Mucosa of descending colon (tissue), 3 donors: ENCODE measurements at regions not wholly inside any gene's neighbourhood (a gene's known extent, or its start where the extent isn't known, plus 50 kb on each side); places are given as distances from the start of the nearest gene placed in this dataset.

ENCODE experiments used
- ATAC-seq: fragments of 200-7000 bp; cut with Tn5 transposase; one replicate; pipeline ENCODE4 v1.9.1; 2020; ENCODE audit warnings: mild to moderate bottlenecking, moderate library complexity
- DNase-seq, 3 donors: peaks; one replicate each; pipeline ENCODE4 v3.0.0-alpha.2; 2020
- H3K36me3 ChIP-seq: fragments of 200-600 bp; one replicate; pipeline ENCODE4 v1.8.0; 2021; ENCODE audit warnings: low read depth, mild to moderate bottlenecking
- H3K4me1 ChIP-seq: fragments of 200-600 bp; one replicate; pipeline ENCODE4 v1.8.0; 2021; ENCODE audit warnings: low read depth, mild to moderate bottlenecking
- H3K4me3 ChIP-seq: fragments of 200-600 bp; one replicate; pipeline ENCODE4 v1.8.0; 2021; ENCODE audit warnings: mild to moderate bottlenecking
- H3K9me3 ChIP-seq: fragments of 200-600 bp; one replicate; pipeline ENCODE4 v1.8.0; 2021; ENCODE audit warnings: mild to moderate bottlenecking
- CTCF ChIP-seq: fragments of 200-600 bp; IDR thresholded peaks from one replicate; pipeline ENCODE4 v1.8.0; 2022; ENCODE audit warnings: antibody characterized with exemption, mild to moderate bottlenecking
- intact Hi-C, 2 donors: fragments of 100-400 bp; cut with DNase I in 1 of 2; cut with micrococcal nuclease in 1 of 2; formaldehyde crosslinking; loops; one replicate each; pipeline versions ENCODE4 v1.11.0 to v1.11.1; 2022; cut with DNase I, micrococcal nuclease
- donor health status: DM: no; HTN: no; CAD: no; lungs with moderate emphysema.
- donor health status: DM: no; HTN: no; CAD: no.
- donor health status: DM: no; HTN: yes; CAD: no.

DNA sequence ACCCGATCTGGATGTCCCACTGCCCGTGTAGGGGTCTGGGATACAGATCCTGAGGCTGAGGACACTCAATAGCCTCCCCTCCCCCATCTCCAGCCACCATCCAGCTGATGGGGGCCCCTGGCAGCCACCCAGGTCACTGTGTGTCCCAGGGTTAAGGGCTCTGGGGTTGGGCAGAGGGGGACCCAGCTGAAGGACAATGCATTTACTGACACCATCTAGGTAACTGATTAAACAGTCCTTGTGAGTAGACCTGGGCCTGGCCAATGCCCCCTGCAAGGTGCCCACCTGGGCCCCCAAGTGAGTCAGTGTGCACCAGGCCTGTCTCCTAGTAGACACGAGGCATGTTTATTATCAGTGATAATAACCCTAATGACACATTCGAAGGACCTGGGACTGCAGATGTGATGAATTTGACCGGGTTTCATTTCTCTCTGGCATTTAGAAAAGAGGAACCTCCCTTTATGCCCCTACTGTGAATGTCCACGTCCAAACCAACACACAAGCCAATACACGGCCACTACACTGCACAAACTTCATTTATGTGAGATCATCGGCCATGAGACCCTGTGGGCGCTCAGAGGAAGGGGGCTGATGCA lies 261.9 kb upstream of the FOXF1 start:
- no peaks in the 10 kb centered on the region for H3K36me3 ChIP-seq
- no peak overlapping the region for H3K4me3 ChIP-seq
- H3K9me3 ChIP-seq = no peaks in the 10 kb centered on the region
- intact Hi-C loops = no loop called here
- no peaks in the 10 kb centered on the region for H3K4me1 ChIP-seq
- ATAC-seq (no peak), DNase-seq (peak in 1 of 3 donors; percentile 0)
- no peak for TF ChIP-seq CTCF

DNA sequence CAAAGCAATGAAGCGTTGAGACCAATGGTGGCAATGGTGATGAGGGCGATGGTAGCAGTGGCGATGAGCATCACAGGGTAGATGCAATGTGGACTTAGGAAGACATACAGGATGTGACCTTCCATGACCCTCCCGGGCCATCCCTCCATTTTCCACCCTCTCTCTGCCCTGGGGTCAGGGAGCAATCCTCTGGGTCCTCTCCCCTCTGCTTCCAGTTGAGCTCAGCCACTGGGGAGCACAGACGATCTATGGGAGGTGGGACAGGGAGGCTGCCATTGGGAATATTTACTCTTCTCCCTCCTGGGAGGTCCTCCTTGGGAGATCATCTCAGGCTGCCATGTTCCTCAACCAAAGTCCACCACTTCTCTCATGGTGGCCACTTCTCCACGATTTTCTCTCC lies 260.7 kb upstream of the FOXF1 start:
- Histone ChIP-seq H3K4me1 (no peaks in the 10 kb centered on the region), H3K36me3 (no peaks in the 10 kb centered on the region), H3K4me3 (no peak overlapping the region), H3K9me3 (no peaks in the 10 kb centered on the region)
- intact Hi-C loops = no loop called here
- no peak for TF ChIP-seq CTCF
- no peak for DNase-seq
- no peak for ATAC-seq

DNA sequence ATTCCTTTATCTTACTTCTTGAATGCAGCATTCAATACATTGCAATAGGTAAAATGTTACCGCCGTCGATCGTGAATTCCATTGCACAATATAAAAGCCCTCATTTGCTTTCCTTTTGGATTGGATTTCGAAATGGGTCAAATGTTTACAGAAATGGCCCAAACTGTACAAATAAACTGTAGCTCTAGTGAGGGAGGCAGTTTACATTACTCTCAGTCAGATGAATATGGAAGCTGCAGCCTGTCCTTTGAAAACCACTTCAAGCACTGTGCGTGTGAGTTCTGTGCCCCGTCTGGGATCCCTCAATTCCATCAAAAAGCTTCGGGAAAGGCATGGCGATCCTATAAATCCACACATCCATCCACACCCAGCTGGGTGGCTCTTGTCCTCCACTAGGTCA lies 258.6 kb upstream of the FOXF1 start:
- ATAC-seq = no peak
- Histone ChIP-seq H3K4me3 (no peak overlapping the region), H3K4me1 (no peaks in the 10 kb centered on the region), H3K9me3 (no peaks in the 10 kb centered on the region), H3K36me3 (no peaks in the 10 kb centered on the region)
- DNase-seq = peak in 1 of 3 donors; percentile 1
- intact Hi-C loops = no loop called here
- no peak for TF ChIP-seq CTCF

DNA sequence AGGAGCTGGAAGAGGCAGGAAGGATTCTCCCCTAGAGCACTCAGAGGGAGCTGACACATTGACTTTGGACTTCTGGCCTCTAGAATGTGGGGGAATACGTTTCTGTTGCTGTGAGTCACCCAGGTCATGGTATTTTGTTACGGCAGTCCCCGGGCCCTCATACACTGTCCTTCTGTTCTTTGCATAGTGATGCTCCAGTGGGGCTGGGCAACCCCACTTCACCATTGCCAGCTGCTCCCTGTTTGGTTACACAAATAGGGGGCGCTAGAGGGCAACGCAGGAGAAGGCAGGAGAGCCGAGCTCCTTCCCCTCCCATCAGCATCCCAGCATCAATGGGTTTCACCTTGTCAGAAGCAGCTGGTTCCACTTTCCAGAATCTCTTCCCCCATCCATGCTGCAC lies 257.7 kb upstream of the FOXF1 start:
- no peaks in the 10 kb centered on the region for H3K4me1 ChIP-seq
- ATAC-seq (no peak), DNase-seq (peak in 1 of 3 donors; percentile 2)
- no peak overlapping the region for H3K4me3 ChIP-seq
- TF ChIP-seq CTCF = no peak
- intact Hi-C loops = no loop called here
- no peaks in the 10 kb centered on the region for H3K9me3 ChIP-seq
- no peaks in the 10 kb centered on the region for H3K36me3 ChIP-seq

- TF ChIP-seq CTCF = no peak
- Histone ChIP-seq H3K4me1 (no peaks in the 10 kb centered on the region), H3K9me3 (no peaks in the 10 kb centered on the region), H3K4me3 (no peak overlapping the region), H3K36me3 (no peaks in the 10 kb centered on the region)
- ATAC-seq (no peak), DNase-seq (no peak)
- intact Hi-C loops = no loop called here
These were observed 254.4 kb upstream of the FOXF1 start for GRCh38 chr16:86255966-86256365.

- intact Hi-C loops = no loop called here
- no peak overlapping the region for H3K4me3 ChIP-seq
- no peaks in the 10 kb centered on the region for H3K4me1 ChIP-seq
- H3K36me3 ChIP-seq = no peaks in the 10 kb centered on the region
- DNase-seq = no peak
- no peak for ATAC-seq
- TF ChIP-seq CTCF = no peak
- H3K9me3 ChIP-seq = no peaks in the 10 kb centered on the region
These were observed 253.3 kb upstream of the FOXF1 start for GRCh38 chr16:86256995-86257394.
